GM13977 (cell line): ENCODE measurements at regions not wholly inside any gene's neighbourhood (a gene's known extent, or its start where the extent isn't known, plus 50 kb on each side); places are given as distances from the start of the nearest gene placed in this dataset.

ENCODE experiments used
- DNase-seq: peaks from one replicate; pipeline ENCODE4 v3.0.0; 2012; ENCODE audit warnings: low spot score
- CTCF ChIP-seq: IDR thresholded peaks from 2 replicates; pipeline ENCODE4 v1.5.1; 2012; ENCODE audit warnings: mild to moderate bottlenecking, control low read depth; ENCODE audit not compliant: insufficient read depth; ENCODE audit errors: extremely low read depth, missing control alignments
- in situ Hi-C: fragments of 300-500 bp; cut with MboI; formaldehyde crosslinking; loops from one replicate; pipeline ENCODE4 v1.12.0; 2022; ENCODE audit warnings: low sequenced_read_pairs, low pct_unique_long_range_greater_than_20kb, mixed read lengths, inconsistent platforms; ENCODE audit not compliant: unreplicated experiment

GRCh38 chr12:69163681-69164362, 75.5 kb upstream of the CPSF6 start:
- DNase-seq, result no peak
- in situ Hi-C loops, result no loop called here
- TF ChIP-seq CTCF, result no peak

GRCh38 chr12:69167648-69168165, 71.7 kb upstream of the CPSF6 start:
- in situ Hi-C loops, result no loop called here
- no peak for TF ChIP-seq CTCF
- DNase-seq, result no peak

DNA sequence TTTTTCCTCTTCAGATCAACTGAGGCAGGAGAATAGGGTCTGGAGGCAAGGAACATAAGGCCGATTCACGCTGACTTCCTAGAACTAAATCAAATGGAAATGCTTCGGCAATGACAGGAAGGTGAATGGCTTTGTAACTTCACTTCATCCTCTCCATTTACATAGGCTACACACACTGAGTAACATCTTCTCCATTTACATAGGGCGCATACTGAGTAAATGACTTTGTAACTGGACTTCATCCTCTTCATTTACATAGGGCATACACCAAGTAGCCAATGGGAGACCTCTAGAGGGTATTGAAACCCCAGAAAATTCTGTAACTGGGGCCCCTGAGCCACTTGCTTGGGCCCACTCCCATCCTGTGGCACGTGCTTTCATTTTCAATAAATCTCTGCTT, 71.0 kb upstream of the CPSF6 start:
- no peak for TF ChIP-seq CTCF
- in situ Hi-C loops, result no loop called here
- DNase-seq, result no peak

GRCh38 chr12:69168828-69169227, 70.5 kb upstream of the CPSF6 start:
- TF ChIP-seq CTCF, result no peak
- DNase-seq, result no peak
- in situ Hi-C loops, result no loop called here

- DNase-seq, result no peak
- no peak for TF ChIP-seq CTCF
- in situ Hi-C loops, result no loop called here
Observed at GRCh38 chr12:69170293-69170692, 69.1 kb upstream of the CPSF6 start.

GRCh38 chr12:69171881-69172280, 67.5 kb upstream of the CPSF6 start:
- DNase-seq, result no peak
- TF ChIP-seq CTCF, result no peak
- in situ Hi-C loops, result no loop called here
